Skeletal muscle tissue (tissue), 3 donors: ENCODE measurements at regions not wholly inside any gene's neighbourhood (a gene's known extent, or its start where the extent isn't known, plus 50 kb on each side); places are given as distances from the start of the nearest gene placed in this dataset.

Experiments used
- H3K27ac ChIP-seq: one replicate; pipeline ENCODE4 v1.7.0; 2013; ENCODE audit warnings: mild to moderate bottlenecking, low read depth, low read length, inconsistent platforms
- H3K27me3 ChIP-seq, 3 donors: one replicate each; pipeline ENCODE4 v1.7.0; 2013; ENCODE audit warnings: low read length in 3 of 3; ENCODE audit not compliant: control insufficient read depth in 3 of 3, insufficient read depth in 3 of 3
- H3K36me3 ChIP-seq, 3 donors: one replicate each; pipeline ENCODE4 v1.7.0; 2013; ENCODE audit warnings: low read length in 3 of 3; ENCODE audit not compliant: control insufficient read depth in 3 of 3, insufficient read depth in 3 of 3
- H3K4me1 ChIP-seq, 3 donors: one replicate each; pipeline ENCODE4 v1.7.0; 2013; ENCODE audit warnings: low read length in 3 of 3, mild to moderate bottlenecking in 3 of 3; ENCODE audit not compliant: control insufficient read depth in 3 of 3, insufficient read depth in 3 of 3
- H3K4me3 ChIP-seq, 3 donors: one replicate each; pipeline ENCODE4 v1.7.0; 2013; ENCODE audit warnings: low read length in 3 of 3
- H3K9ac ChIP-seq, 3 donors: one replicate each; pipeline ENCODE4 v1.7.0; 2013; ENCODE audit warnings: low read length in 3 of 3, mild to moderate bottlenecking in 3 of 3, moderate library complexity in 2 of 3, low read depth in 1 of 3
- H3K9me3 ChIP-seq, 3 donors: one replicate each; pipeline ENCODE4 v1.7.0; 2013; ENCODE audit warnings: low read length in 3 of 3; ENCODE audit not compliant: control insufficient read depth in 3 of 3
- donor health status: Osteomylitis.

- Histone ChIP-seq H3K4me3 (no peak overlapping the region), H3K4me1 (no peaks in the 10 kb centered on the region), H3K27me3 (no peaks in the 10 kb centered on the region), H3K36me3 (no peaks in the 10 kb centered on the region), H3K9me3 (no peaks in the 10 kb centered on the region), H3K27ac (no peak overlapping the region), H3K9ac (no peak overlapping the region)
These were observed 172.4 kb downstream of the PMP22 start for GRCh38 chr17:15092762-15093161.

- Histone ChIP-seq H3K9ac (no peak overlapping the region), H3K27me3 (no peaks in the 10 kb centered on the region), H3K9me3 (no peaks in the 10 kb centered on the region), H3K4me3 (no peak overlapping the region), H3K36me3 (no peaks in the 10 kb centered on the region), H3K27ac (no peak overlapping the region), H3K4me1 (no peaks in the 10 kb centered on the region)
These were observed 172.9 kb downstream of the PMP22 start for GRCh38 chr17:15092261-15092660.

GRCh38 chr17:15091825-15092224, 173.3 kb downstream of the PMP22 start:
- no peak overlapping the region for H3K4me3 ChIP-seq
- no peaks in the 10 kb centered on the region for H3K27me3 ChIP-seq
- no peaks in the 10 kb centered on the region for H3K4me1 ChIP-seq
- no peak overlapping the region for H3K9ac ChIP-seq
- no peaks in the 10 kb centered on the region for H3K9me3 ChIP-seq
- H3K36me3 ChIP-seq: no peaks in the 10 kb centered on the region
- no peak overlapping the region for H3K27ac ChIP-seq

GRCh38 chr17:15090533-15090932, 174.6 kb downstream of the PMP22 start:
- Histone ChIP-seq H3K36me3 (no peaks in the 10 kb centered on the region), H3K4me3 (no peak overlapping the region), H3K4me1 (no peaks in the 10 kb centered on the region), H3K27me3 (peaks cover 0 to 4% (median 0%) of the 10 kb centered on the region in 3 donors), H3K27ac (no peak overlapping the region), H3K9me3 (no peaks in the 10 kb centered on the region), H3K9ac (no peak overlapping the region)

- Histone ChIP-seq H3K27me3 (peaks cover 0 to 4% (median 0%) of the 10 kb centered on the region in 3 donors), H3K4me3 (no peak overlapping the region), H3K36me3 (no peaks in the 10 kb centered on the region), H3K4me1 (no peaks in the 10 kb centered on the region), H3K27ac (no peak overlapping the region), H3K9ac (no peak overlapping the region), H3K9me3 (no peaks in the 10 kb centered on the region)
These were observed 177.2 kb downstream of the PMP22 start for GRCh38 chr17:15087946-15088345.

GRCh38 chr17:15086776-15087295, 178.3 kb downstream of the PMP22 start:
- H3K9ac ChIP-seq: no peak overlapping the region
- no peaks in the 10 kb centered on the region for H3K9me3 ChIP-seq
- H3K4me3 ChIP-seq: no peak overlapping the region
- H3K27ac ChIP-seq: no peak overlapping the region
- peaks cover 0 to 4% (median 4%) of the 10 kb centered on the region in 3 donors for H3K27me3 ChIP-seq
- no peaks in the 10 kb centered on the region for H3K4me1 ChIP-seq
- H3K36me3 ChIP-seq: no peaks in the 10 kb centered on the region

- H3K27me3 ChIP-seq: peaks cover 0 to 4% (median 4%) of the 10 kb centered on the region in 3 donors
- H3K27ac ChIP-seq: no peak overlapping the region
- no peaks in the 10 kb centered on the region for H3K9me3 ChIP-seq
- no peak overlapping the region for H3K4me3 ChIP-seq
- H3K4me1 ChIP-seq: no peaks in the 10 kb centered on the region
- H3K36me3 ChIP-seq: no peaks in the 10 kb centered on the region
- no peak overlapping the region for H3K9ac ChIP-seq
These were observed 179.0 kb downstream of the PMP22 start for GRCh38 chr17:15085890-15086677.

- Histone ChIP-seq H3K9me3 (no peaks in the 10 kb centered on the region), H3K36me3 (no peaks in the 10 kb centered on the region), H3K9ac (no peak overlapping the region), H3K4me1 (no peaks in the 10 kb centered on the region), H3K4me3 (no peak overlapping the region), H3K27me3 (peaks cover 0 to 4% (median 4%) of the 10 kb centered on the region in 3 donors), H3K27ac (no peak overlapping the region)
These were observed 181.9 kb downstream of the PMP22 start for GRCh38 chr17:15083225-15083624.

- Histone ChIP-seq H3K36me3 (no peaks in the 10 kb centered on the region), H3K27ac (no peak overlapping the region)
These were observed 184.1 kb downstream of the PMP22 start for GRCh38 chr17:15081008-15081407.

GRCh38 chr17:15078570-15078969, 186.6 kb downstream of the PMP22 start:
- Histone ChIP-seq H3K27me3 (peaks cover 0 to 4% (median 0%) of the 10 kb centered on the region in 3 donors), H3K4me1 (no peaks in the 10 kb centered on the region), H3K9me3 (no peaks in the 10 kb centered on the region), H3K27ac (no peak overlapping the region), H3K4me3 (no peak overlapping the region), H3K9ac (no peak overlapping the region), H3K36me3 (no peaks in the 10 kb centered on the region)

More at GRCh38 chr17:15081008-15081407, 184.1 kb downstream of the PMP22 start:
- Histone ChIP-seq H3K4me1 (no peaks in the 10 kb centered on the region), H3K9me3 (no peaks in the 10 kb centered on the region), H3K4me3 (no peak overlapping the region), H3K9ac (no peak overlapping the region), H3K27me3 (peaks cover 0 to 4% (median 0%) of the 10 kb centered on the region in 3 donors)
